ENCODE measurements at regions not wholly inside any gene's neighbourhood (a gene's known extent, or its start where the extent isn't known, plus 50 kb on each side); places are given as distances from the start of the nearest gene placed in this dataset.

- in situ Hi-C loops (cut with MboI; ENCODE audit: low sequenced_read_pairs), result no loop called here
Measured at GRCh38 chr20:39152742-39153141, 190.6 kb downstream of the DHX35 start.

- in situ Hi-C loops (cut with MboI; ENCODE audit: low sequenced_read_pairs), result no loop called here
Measured at GRCh38 chr20:39152126-39152525, 190.0 kb downstream of the DHX35 start.

- in situ Hi-C loops (cut with MboI; ENCODE audit: low sequenced_read_pairs), result no loop called here
Measured at GRCh38 chr20:39150501-39150900, 188.4 kb downstream of the DHX35 start.

GRCh38 chr20:39146394-39146793 lies 184.2 kb downstream of the DHX35 start:
- in situ Hi-C loops (cut with MboI; ENCODE audit: low sequenced_read_pairs), result no loop called here

- in situ Hi-C loops (cut with MboI; ENCODE audit: low sequenced_read_pairs), result no loop called here
Measured at GRCh38 chr20:39145921-39146320, 183.8 kb downstream of the DHX35 start.

- in situ Hi-C loops (cut with MboI; ENCODE audit: low sequenced_read_pairs), result no loop called here
Measured at GRCh38 chr20:39144757-39145156, 182.6 kb downstream of the DHX35 start.

GRCh38 chr20:39142407-39143096 lies 180.4 kb downstream of the DHX35 start:
- in situ Hi-C loops (cut with MboI; ENCODE audit: low sequenced_read_pairs), result no loop called here

GRCh38 chr20:39137299-39137698 lies 175.2 kb downstream of the DHX35 start:
- in situ Hi-C loops (cut with MboI; ENCODE audit: low sequenced_read_pairs), result no loop called here

- in situ Hi-C loops (cut with MboI; ENCODE audit: low sequenced_read_pairs), result no loop called here
Measured at GRCh38 chr20:39136798-39137197, 174.7 kb downstream of the DHX35 start.

- in situ Hi-C loops (cut with MboI; ENCODE audit: low sequenced_read_pairs), result no loop called here
Measured at GRCh38 chr20:39135885-39136544, 173.9 kb downstream of the DHX35 start.

- in situ Hi-C loops (cut with MboI; ENCODE audit: low sequenced_read_pairs), result no loop called here
Measured at GRCh38 chr20:39133201-39133600, 171.1 kb downstream of the DHX35 start.

- in situ Hi-C loops (cut with MboI; ENCODE audit: low sequenced_read_pairs), result no loop called here
Measured at GRCh38 chr20:39132511-39132910, 170.4 kb downstream of the DHX35 start.

- in situ Hi-C loops (cut with MboI; ENCODE audit: low sequenced_read_pairs), result no loop called here
Measured at GRCh38 chr20:39132093-39132492, 169.9 kb downstream of the DHX35 start.

GRCh38 chr20:39130627-39131026 lies 168.5 kb downstream of the DHX35 start:
- in situ Hi-C loops (cut with MboI; ENCODE audit: low sequenced_read_pairs), result no loop called here

GRCh38 chr20:39129523-39129922 lies 167.4 kb downstream of the DHX35 start:
- in situ Hi-C loops (cut with MboI; ENCODE audit: low sequenced_read_pairs), result no loop called here

GRCh38 chr20:39124064-39124463 lies 161.9 kb downstream of the DHX35 start:
- in situ Hi-C loops (cut with MboI; ENCODE audit: low sequenced_read_pairs), result no loop called here

GRCh38 chr20:39123185-39123557 lies 161.0 kb downstream of the DHX35 start:
- in situ Hi-C loops (cut with MboI; ENCODE audit: low sequenced_read_pairs), result no loop called here

- in situ Hi-C loops (cut with MboI; ENCODE audit: low sequenced_read_pairs), result no loop called here
Measured at GRCh38 chr20:39117491-39117890, 155.3 kb downstream of the DHX35 start.

- in situ Hi-C loops (cut with MboI; ENCODE audit: low sequenced_read_pairs), result no loop called here
Measured at GRCh38 chr20:39116020-39116419, 153.9 kb downstream of the DHX35 start.

- in situ Hi-C loops (cut with MboI; ENCODE audit: low sequenced_read_pairs), result no loop called here
Measured at GRCh38 chr20:39112178-39112743, 150.1 kb downstream of the DHX35 start.

GRCh38 chr20:39111359-39112177 lies 149.4 kb downstream of the DHX35 start:
- in situ Hi-C loops (cut with MboI; ENCODE audit: low sequenced_read_pairs), result no loop called here

GRCh38 chr20:39110819-39111136 lies 148.6 kb downstream of the DHX35 start:
- in situ Hi-C loops (cut with MboI; ENCODE audit: low sequenced_read_pairs), result no loop called here
